ENCODE measurements at regions not wholly inside any gene's neighbourhood (a gene's known extent, or its start where the extent isn't known, plus 50 kb on each side); places are given as distances from the start of the nearest gene placed in this dataset.

DNA sequence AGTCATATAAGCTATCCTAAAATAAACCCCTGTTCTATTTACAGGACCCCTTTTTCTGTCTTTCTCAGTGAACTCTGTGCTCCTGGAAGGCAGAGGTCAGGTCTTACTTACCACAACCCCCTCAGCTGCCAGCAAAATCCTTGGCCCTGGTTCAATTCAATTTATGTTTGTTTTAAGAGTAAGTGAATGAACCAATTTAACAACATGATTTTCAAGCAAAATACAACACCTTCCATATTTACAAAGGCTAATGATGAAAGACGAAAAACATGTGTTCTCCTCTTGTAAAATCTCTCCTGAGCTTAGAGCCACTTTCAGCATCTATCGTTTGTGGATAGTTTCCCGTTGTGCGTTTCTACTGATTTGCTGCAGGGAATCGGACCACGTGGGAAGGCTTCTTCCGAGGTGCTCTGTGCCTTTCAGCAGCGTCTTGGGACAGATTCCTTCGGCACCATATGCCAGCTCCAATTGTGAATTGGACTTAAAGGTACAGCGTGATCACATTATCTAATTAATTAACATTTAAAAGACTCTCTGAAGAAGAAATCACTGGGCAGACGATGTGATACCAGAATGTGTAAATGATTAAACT is 411.7 kb downstream of the IRS2 start:
- DNase-seq (ENCODE audit: low spot score) = no peak
- Histone ChIP-seq H3K27ac (no peak overlapping the region), H3K4me3 (no peak overlapping the region)
- TF ChIP-seq, protein P1, sequence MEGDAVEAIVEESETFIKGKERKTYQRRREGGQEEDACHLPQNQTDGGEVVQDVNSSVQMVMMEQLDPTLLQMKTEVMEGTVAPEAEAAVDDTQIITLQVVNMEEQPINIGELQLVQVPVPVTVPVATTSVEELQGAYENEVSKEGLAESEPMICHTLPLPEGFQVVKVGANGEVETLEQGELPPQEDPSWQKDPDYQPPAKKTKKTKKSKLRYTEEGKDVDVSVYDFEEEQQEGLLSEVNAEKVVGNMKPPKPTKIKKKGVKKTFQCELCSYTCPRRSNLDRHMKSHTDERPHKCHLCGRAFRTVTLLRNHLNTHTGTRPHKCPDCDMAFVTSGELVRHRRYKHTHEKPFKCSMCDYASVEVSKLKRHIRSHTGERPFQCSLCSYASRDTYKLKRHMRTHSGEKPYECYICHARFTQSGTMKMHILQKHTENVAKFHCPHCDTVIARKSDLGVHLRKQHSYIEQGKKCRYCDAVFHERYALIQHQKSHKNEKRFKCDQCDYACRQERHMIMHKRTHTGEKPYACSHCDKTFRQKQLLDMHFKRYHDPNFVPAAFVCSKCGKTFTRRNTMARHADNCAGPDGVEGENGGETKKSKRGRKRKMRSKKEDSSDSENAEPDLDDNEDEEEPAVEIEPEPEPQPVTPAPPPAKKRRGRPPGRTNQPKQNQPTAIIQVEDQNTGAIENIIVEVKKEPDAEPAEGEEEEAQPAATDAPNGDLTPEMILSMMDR (IDR thresholded peaks at IDR 0.05) = no peak

- Histone ChIP-seq H3K4me3 (no peak overlapping the region), H3K27ac (no peak overlapping the region)
- TF ChIP-seq, protein P1 (IDR thresholded peaks at IDR 0.05) = no peak
- no peak for DNase-seq (ENCODE audit: low spot score)
Measured at GRCh38 chr13:109372666-109373065, 413.7 kb downstream of the IRS2 start.

- DNase-seq (ENCODE audit: low spot score) = no peak
- H3K4me3 ChIP-seq = no peak overlapping the region
- H3K27ac ChIP-seq = no peak overlapping the region
- TF ChIP-seq, protein P1 (IDR thresholded peaks at IDR 0.05) = no peak
Measured at GRCh38 chr13:109371066-109371465, 415.3 kb downstream of the IRS2 start.

GRCh38 chr13:109370496-109370895 is 415.9 kb downstream of the IRS2 start:
- TF ChIP-seq, protein P1 (IDR thresholded peaks at IDR 0.05) = no peak
- no peak for DNase-seq (ENCODE audit: low spot score)
- no peak overlapping the region for H3K4me3 ChIP-seq
- H3K27ac ChIP-seq = no peak overlapping the region

- TF ChIP-seq, protein P1 (IDR thresholded peaks at IDR 0.05) = no peak
- H3K4me3 ChIP-seq = peak overlapping the region; percentile 4
- H3K27ac ChIP-seq = peak overlapping the region in 1 of 2 donors; percentile 59
- DNase-seq (ENCODE audit: low spot score) = no peak
Measured at GRCh38 chr13:109369353-109370052, 416.9 kb downstream of the IRS2 start.

- no peak overlapping the region for H3K27ac ChIP-seq
- H3K4me3 ChIP-seq = no peak overlapping the region
- no peak for DNase-seq (ENCODE audit: low spot score)
- TF ChIP-seq, protein P1 (IDR thresholded peaks at IDR 0.05) = no peak
Measured at GRCh38 chr13:109368230-109368629, 418.2 kb downstream of the IRS2 start.

DNA sequence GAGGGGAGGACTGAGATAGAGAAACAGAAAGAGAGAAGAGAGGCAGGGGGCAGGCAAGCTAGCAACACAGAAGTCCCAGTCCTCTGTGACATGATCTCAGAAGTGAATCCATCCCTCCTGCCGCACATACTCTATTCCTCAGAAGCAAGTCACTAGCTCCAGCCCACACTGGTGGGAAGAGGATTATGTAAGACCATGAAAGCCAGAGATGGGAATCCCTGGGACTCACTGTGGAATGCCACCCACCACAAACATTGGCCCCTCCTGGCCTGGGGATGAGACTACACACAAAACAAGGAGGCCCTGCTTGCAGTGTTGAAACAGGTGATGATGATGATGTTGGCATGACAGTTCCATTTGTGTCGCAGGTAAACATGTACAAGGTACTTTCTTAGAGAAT is 419.9 kb downstream of the IRS2 start:
- no peak overlapping the region for H3K4me3 ChIP-seq
- no peak overlapping the region for H3K27ac ChIP-seq
- DNase-seq (ENCODE audit: low spot score) = no peak
- TF ChIP-seq, protein P1 (IDR thresholded peaks at IDR 0.05) = no peak
